Activated CD8-positive, alpha-beta memory T cell treated with anti-CD3 and anti-CD28 coated beads, Interleukin-2, amount 50 U/mL, for 1 hour (primary cell): ENCODE measurements at regions not wholly inside any gene's neighbourhood (a gene's known extent, or its start where the extent isn't known, plus 50 kb on each side); places are given as distances from the start of the nearest gene placed in this dataset.
"Not testable (repeated sequence)": the region's sequence is repeated elsewhere in the genome, so short reads cannot be mapped to it uniquely, and the experiment has no call there.

Experiments used
- DNase-seq: peaks from one replicate; pipeline ENCODE4 v3.0.0-alpha.2; 2020; ENCODE audit errors: extremely low read depth

DNA sequence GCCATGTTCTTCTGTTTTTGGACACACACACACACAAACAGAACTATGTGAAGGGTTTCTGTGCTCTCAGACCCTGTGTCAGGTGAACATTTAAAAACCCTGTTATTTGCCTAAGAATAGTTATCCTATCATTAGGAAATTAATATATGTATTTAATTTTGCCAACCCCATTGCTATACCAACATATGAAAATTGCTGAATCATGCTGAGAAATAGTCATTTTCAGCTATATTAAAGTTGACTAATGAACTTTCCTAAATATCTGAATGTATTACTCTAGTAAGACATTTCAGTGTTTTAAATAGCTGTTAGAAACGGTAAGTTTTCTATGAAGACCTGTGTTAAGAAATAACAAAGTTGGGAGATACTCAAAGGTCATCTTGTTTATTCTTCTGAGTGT lies 596.9 kb upstream of the GRM7 start:
- no peak for DNase-seq

GRCh38 chr3:6264906-6265305 lies 596.0 kb upstream of the GRM7 start:
- no peak for DNase-seq

DNA sequence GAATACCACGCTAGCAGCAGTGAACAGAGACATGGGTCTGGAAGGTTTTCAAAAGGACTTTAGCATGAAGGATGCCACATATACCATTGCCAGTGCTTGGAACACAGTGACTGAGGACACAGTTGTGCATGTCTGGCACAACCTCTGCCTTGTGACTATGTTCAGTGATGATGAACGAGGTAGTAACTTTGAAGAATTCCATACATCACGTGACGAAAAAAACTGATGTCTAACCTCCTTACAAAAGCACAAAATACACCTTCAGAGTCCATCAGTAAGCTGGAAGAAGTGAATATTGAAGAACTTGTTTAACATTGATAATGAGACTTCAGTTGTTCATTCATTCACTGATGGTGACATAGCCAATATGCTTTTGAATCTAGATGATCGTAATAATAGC lies 594.8 kb upstream of the GRM7 start:
- DNase-seq = no peak

- DNase-seq = no peak
Observed at GRCh38 chr3:6273878-6274277, 587.0 kb upstream of the GRM7 start.

DNA sequence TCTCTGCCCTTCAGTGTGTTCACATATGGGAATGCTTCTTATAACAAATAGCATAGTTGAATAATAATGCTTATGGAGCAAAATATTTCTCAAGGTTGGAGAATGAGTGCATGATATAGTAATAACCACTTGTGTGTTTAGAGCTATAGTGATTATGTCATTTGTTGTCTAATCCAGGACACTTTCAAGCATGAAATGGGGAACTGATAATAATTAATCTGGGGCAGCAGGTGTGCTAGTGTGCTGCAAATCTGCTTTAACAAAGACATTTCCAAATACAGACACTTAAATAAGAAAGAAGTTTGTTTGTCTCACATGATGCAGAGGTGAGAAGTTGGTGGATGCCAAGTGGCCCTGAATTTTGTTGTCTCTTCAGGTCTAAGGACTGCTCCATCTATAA lies 579.3 kb upstream of the GRM7 start:
- no peak for DNase-seq

GRCh38 chr3:6282918-6283317 lies 578.0 kb upstream of the GRM7 start:
- no peak for DNase-seq

DNA sequence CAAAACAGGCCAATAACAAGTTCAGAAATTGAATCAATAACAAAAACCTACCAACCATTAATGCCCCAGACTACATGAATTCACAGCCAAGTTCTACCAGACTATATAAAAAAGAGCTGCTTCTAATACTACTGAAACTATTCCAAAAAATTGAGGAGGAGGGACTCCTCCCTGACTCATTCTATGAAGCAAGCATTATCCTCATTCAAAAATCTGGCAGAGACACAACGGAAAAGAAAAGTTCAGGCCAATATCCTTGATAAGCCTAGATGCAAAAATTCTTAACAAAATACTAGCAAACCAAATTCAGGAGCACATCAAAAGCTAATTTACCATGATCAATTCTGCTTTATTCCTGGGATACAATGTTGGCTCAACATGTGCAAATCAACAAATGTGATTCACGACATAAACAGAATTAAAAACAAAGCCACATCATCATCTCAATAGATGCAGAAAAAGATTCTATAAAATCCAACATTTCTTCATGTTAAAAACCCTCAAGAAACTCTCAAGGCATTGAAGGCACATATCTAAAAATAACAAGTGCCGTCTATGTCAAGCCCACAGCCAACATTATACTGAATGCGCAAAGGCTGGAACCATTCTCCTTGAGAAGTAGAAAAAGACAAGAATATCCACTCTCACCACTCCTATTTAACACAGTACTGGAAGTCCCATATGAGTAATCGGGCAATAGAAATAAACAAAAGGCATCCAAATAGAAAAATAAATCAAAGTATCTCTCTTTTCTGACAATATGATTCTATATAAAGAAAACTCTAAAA lies 573.6 kb upstream of the GRM7 start:
- DNase-seq = no peak

DNA sequence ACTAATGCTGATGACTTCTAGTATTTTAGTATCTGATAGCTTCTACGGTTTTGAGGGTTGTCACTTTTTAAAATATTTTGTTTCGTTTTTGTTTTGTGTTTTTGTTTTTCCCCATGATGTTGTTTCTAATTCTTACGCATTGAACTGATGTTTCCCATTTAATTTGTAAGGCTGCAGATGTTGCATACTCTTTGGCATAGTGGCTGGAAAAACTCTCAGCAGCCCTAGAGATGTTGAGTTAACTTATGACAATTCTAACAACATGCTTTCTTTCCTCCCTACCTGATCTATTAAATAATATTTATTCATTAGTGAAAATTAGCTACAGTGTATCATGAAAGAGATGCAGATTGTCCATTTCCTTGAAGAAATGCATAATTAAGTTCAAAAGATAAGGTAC lies 559.3 kb upstream of the GRM7 start:
- DNase-seq = no peak

DNA sequence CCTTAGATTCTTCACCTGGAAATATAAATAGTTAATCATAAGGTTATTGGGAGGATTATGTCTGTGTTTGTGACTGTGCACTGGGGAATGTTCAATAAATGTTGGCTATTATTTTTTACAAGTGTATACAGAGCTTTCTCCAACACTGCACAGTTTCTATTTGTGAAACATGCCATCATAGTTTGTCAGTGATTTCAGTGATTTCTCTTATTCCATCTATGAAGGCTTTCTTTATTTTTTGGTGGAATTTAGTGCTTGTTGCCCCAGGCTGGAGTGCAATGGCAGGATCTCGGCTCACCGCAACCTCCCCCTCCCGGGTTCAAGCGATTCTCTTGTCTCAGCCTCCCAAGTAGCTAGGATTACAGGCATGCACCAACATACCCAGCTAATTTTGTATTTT lies 545.0 kb upstream of the GRM7 start:
- DNase-seq = no peak

DNA sequence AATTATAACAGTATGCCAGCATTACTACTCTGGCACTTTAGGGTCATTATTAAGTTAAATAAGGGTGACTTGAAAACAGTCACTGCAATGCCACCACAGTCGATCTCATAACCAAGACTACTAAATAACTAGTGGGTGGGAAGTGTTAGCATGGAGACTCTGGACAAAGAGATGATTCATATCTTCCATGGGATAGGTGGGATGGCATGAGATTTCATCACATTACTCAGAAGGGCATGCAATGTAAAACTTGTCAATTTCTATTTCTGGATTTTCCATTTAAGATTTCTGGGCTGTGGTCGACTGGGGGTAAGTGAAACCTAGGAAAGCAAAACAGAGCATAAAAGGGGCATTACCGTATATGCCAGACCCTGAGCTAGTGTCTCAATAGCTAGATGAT lies 538.9 kb upstream of the GRM7 start:
- no peak for DNase-seq

GRCh38 chr3:6326771-6327170 lies 534.1 kb upstream of the GRM7 start:
- no peak for DNase-seq

DNA sequence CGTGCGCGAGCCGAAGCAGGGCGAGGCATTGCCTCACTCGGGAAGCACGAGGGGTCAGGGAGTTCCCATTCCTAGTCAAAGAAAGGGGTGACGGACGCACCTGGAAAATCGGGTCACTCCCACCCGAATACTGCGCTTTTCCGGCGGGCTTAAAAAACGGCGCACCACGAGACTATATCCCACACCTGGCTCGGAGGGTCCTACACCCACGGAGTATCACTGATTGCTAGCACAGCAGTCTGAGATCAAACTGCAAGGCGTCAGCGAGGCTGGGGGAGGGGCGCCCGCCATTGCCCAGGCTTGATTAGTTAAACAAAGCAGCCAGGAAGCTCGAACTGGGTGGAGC lies 520.0 kb upstream of the GRM7 start:
- DNase-seq = not testable (repeated sequence)

DNA sequence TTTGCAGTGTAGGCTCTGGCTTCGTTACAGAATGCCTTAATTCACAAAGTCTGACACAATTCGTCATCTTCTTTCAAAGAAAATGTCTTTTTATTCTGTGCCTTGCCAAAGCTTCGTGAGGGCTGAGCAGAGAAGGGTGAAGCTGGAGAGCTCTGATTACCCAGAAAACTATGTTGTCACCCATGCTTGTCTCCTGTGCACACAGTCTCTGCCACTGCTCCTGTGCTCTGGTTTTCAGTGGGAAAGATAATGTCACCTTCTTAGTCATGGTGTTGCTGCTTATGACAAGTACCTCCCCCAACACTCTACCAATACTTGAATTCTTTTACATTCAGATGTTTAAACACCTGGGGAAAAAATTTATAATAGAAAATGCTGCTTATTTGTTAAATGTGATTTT lies 509.2 kb upstream of the GRM7 start:
- DNase-seq = no peak

DNA sequence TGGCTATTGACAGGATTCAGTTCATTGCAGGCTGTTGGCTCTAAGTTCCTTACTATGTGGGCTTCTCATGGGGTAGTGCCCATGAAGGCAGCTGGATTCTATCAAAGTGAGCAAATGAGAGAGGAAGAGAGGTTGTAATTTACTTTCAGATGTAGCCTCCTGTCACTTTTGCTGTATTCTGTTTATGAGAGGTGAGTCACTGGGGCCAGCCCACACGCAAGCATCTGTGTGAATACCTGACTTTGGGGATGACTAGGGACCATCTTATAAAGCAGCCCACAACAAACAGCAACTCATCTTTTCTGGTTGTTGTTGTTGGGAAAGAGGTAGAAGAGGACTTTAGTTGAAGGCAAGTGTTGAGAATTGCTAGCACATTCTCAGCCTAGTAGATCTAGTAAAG lies 506.3 kb upstream of the GRM7 start:
- DNase-seq = no peak

- no peak for DNase-seq
Observed at GRCh38 chr3:6362406-6362805, 498.5 kb upstream of the GRM7 start.

DNA sequence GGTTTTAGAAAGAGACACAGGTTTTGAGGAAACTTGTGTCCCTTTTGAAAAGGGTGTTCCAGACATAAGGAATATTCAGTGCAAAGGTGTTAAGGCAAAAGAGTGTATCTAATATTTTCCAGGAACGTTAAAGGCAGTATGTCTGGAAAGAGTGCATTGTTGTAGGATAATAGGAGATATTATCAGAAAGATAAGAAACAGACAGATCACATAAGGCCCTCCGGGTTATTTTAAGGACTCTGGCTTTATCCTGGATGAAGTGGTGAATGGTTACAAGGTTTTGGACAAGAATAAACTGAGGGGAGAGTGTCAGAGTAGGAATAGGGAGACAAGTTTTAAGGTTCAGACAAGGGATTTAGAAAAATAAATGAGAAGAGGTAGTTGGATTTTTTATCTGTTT lies 493.7 kb upstream of the GRM7 start:
- no peak for DNase-seq

- no peak for DNase-seq
Observed at GRCh38 chr3:6392123-6392522, 468.8 kb upstream of the GRM7 start.

DNA sequence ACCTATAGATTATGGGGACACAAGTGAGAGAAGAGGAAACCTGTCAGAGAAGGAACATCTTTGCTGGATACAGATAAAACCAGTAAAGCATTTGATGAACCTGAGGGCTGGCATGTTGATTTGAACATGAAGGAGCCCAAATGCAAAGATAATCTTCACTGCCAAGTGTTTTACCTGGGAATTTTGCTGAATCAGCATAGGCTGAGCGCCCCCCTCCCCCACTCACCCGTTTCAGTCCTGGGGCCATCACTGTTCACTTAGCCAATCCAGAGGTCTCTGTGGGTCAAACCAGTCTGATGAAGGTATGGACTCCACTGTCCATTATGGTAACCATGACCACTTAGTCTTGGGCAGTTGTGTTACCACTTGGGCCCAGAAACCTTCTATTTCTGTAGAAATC lies 466.0 kb upstream of the GRM7 start:
- no peak for DNase-seq

DNA sequence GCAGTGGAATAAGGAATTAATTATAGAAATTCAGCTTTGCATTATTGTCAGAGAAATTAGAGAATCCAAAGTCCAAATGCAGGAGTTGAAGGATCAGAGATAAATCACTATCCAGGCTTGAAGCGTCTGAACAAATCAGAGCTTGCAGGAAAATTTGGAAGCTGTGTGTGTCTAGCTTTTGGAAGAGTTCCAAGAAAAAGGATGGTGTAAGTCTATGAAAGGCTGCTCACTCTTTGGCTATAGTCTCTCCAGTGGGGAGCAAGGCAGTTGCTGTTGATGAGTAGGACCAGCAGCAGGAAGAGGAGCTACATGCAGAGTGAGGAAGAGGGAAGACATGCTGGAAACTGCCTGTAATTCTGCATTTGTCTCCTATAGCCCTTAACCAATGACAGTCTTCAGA lies 464.3 kb upstream of the GRM7 start:
- DNase-seq = no peak

DNA sequence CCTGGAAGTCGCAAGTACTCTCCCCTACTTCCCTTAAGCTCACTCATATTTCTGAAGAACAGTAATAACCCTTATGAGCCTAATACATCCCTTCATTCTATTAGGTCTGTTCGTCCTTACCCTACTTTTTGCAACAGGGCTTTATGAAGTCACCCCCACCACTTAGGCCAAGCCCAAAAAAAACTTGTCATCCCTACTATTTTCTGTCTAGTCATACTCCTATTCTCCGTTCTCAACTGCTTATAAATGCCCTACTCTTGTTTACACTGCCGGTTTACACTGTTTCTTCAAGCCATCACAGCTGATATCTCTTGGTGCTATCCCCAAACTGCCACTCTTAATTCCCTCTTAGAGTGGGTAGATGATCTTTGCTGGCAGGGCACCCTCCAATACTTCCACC lies 458.2 kb upstream of the GRM7 start:
- not testable (repeated sequence) for DNase-seq

DNA sequence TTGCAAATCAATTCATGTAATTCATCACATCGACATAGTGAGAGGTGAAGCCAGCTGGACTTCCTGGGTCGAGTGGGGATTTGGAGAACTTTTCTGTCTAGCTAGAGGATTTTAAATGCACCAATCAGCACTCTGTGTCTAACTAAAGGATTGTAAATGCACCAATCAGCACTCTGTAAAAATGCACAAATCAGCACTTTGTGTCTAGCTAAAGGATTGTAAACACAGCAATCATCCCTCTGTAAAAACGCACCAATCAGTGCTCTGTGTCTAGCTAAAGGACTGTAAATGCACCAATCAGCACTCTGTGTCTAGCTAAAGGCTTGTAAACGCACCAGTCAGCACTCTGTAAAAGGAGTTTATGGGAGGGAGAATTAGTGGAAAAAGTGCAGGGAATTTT lies 454.0 kb upstream of the GRM7 start:
- not testable (repeated sequence) for DNase-seq

DNA sequence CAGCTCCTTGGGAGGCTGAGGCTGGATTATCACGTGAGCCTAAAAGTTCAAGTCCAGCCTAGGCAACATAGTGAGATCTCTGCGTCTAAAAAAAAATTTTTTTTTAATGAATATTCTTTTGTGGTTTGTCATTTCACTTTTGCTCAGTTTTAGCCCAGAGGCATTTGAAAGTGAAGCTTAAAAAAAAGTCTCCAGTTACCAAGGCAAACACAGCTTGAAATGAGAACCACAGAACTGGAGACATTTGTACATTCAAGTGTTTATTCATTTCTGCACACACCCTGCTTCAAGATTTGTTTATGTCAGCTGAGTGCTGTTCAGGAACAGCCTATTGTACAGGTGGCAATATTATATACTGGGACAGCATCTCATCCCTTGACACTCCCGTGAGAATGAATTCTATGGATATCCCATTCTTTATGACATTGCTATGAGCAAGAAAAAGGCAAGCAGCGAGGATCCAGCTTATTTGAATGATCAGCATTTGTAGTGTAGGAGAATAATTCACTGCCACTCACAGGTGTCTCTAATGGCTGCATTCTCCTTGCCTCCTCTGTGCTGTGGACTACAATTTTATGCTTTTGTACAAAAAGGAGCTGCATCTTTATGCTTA lies 444.8 kb upstream of the GRM7 start:
- DNase-seq = no peak

DNA sequence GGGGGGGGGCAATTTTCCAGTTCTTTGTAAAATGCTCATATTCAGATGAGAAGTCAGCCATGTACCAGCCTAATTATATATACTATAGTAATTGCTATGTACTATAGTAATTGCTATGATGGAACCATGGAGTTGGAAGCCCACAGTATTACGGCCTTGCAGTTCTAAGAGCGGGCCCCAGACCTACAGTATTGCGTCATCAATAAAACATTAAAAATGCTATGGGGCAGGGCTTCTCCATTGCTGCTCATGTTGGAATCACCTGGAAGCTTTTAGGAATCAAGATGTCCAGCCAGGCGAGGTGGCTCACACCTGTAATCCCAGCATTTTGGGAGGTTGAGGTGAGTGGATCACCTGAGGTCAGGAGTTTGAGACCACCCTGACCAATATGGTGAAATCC lies 443.7 kb upstream of the GRM7 start:
- no peak for DNase-seq

GRCh38 chr3:6418485-6418884 lies 442.4 kb upstream of the GRM7 start:
- DNase-seq = no peak
